DMS53 treated with DMSO at 0.1 percent for 48 hours (cell line): ENCODE measurements at regions not wholly inside any gene's neighbourhood (a gene's known extent, or its start where the extent isn't known, plus 50 kb on each side); places are given as distances from the start of the nearest gene placed in this dataset.
"Not testable (repeated sequence)": the region's sequence is repeated elsewhere in the genome, so short reads cannot be mapped to it uniquely, and the experiment has no call there.

Experiments
- DNase-seq: peaks from one replicate; lab custom pipeline; 2025; ENCODE audit not compliant: unreplicated experiment; lab: John Stamatoyannopoulos, UW

GRCh38 chr17:20681746-20682722 lies 102.5 kb downstream of the CDRT15L2 start:
- DNase-seq, result not testable (repeated sequence)

DNA sequence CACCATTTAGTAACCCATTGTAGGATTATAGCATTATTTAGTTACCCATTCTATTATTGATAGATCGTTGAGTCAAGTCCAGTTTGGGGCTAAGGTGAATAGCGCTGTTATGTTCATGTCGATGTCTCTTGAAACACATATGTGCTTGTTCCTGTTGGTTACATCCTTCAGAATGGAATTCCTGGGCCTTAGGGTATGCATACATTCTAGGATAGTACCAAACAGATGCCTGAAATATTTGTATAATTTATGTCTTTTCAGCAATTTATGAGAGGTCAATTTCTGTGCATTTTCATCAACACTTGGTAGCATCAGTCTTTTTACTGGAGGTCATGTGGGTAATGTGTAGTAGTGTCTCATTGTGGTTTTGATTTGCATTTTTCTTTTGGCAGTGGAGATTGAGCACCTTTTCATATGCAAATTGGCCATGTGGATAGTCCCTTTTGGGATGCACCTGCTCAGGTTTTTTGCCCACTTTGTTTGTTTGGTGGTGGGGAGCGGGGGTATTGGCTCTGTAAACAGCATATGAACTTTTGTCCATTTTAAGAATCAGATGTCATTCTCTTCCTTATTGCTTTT lies 104.2 kb downstream of the CDRT15L2 start:
- not testable (repeated sequence) for DNase-seq

GRCh38 chr17:20684975-20685374 lies 105.5 kb downstream of the CDRT15L2 start:
- not testable (repeated sequence) for DNase-seq

- DNase-seq, result not testable (repeated sequence)
Observed at GRCh38 chr17:20687584-20687983, 108.1 kb downstream of the CDRT15L2 start.

DNA sequence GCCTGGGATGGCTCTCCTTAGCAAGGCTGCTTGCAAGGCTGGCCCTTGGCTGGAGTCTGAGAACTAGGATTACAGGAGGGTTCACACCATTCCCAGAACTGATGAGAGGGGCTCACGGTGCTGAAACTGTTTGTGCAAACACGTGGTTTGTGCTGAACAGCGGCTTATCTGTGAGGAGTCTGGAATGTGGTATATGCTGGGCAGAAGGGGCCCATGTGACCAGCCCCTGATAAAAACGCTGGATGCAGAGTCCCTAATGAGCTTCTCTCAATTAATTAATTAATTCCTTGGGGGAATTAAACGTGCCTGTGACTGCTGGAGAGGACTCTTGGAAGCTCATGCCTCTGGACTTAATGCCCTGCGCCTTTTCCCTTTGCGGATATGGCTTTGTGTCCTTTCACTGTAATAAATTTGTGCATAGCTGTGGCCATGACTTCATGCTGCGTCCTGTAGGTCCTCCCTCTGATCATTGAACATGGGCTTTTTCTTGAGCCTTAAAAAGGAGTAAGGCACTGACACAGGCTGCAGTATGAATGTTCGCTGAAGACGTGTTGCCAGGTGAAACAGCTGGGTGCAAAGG lies 109.7 kb downstream of the CDRT15L2 start:
- DNase-seq, result not testable (repeated sequence)

GRCh38 chr17:20692706-20693105 lies 113.2 kb downstream of the CDRT15L2 start:
- not testable (repeated sequence) for DNase-seq

DNA sequence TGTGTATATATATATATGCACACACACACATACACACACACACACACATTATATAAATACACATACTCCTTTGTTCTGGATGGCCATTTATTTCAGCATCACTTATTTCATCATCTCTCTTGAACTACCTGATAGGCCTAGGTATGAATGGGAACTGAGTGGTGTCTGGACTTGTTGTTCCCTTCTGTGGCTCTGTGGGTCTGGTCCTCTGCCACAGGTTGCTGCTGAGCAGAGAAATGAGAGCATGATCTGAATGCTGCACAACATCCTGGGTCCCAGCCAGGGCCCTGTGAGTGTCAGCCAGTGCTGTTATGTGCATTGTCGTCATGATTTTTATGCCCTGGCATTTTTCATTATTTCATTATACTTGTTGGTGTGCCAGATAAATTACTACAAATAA lies 116.3 kb downstream of the CDRT15L2 start:
- DNase-seq, result not testable (repeated sequence)

- DNase-seq, result peak; percentile 20
Observed at GRCh38 chr17:20698463-20699206, 119.1 kb downstream of the CDRT15L2 start.

DNA sequence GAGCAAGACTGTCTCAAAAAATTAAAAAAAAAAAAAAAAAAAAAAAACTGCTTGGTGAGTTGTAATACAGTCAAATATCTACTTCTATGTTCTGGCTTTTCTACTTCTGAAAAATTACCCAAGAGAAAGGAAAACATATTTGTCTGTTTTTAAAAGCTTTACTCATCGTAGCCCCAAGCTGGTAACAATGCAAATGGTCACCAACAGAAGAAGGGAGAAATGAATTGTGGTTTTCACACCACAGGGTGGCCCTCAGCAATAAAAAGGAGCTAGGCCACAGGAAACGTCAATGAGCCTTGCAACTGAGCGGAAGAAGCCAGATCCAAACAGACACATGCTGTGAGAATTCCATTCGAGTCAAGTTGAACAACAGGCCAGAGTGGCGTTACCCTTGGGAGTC lies 121.0 kb downstream of the CDRT15L2 start:
- DNase-seq, result not testable (repeated sequence)

DNA sequence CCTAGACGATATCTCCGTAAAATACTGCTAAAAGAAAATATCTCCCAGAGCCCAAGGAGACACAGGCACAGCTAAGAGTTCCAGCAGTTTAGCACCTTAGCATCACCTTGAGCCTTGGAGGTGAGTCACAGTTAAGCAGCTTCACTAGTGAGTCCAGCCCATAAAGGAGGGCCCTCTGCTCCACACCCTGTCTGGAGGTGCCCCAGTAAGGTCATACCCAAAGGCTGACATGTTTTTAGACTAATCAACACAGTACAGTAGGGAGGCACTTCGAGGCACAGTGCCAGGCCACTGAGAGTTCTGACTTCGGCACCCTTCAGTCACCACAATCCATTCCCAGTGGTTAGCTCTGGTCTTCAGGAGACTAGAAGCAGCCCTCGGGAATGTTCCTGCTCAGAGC lies 121.8 kb downstream of the CDRT15L2 start:
- not testable (repeated sequence) for DNase-seq

DNA sequence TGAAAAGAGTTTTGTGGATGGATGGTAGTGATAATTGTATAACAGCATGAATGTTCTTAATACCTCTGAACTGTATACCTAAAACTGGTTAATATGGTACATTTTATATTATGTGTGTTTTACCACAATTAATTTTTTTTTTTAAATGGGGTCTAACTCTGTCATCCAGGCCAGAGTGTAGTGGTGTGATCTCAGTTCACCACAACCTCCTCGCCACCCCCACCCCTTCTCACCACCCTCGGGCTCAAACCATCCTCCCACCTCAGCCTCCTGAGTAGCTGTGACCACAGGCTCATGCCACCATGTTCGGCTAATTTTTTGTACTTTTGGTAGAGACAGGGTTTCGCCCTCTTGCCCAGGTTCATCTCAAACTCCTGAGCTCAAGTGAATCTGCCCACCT lies 123.2 kb downstream of the CDRT15L2 start:
- DNase-seq, result no peak

DNA sequence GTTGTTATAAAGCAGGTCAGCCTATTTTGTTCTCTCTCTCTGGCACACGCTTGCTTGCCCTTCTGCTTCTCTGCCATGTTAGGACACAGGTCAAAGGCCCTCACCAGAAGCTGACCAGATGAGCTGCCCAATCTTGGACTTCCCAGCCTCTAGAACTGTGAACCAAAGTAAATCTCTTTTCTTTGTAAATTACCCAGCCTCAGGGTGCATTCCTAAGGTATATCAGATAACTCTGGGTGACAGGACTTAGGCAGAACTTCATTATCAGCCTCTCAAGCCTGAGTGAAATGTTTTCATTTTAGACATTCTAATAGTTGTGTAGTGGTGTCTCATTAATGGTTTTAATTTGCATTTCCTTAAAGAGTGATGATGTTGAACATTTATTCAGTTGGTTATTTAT lies 124.3 kb downstream of the CDRT15L2 start:
- DNase-seq, result no peak

- not testable (repeated sequence) for DNase-seq
Observed at GRCh38 chr17:20705186-20705585, 125.7 kb downstream of the CDRT15L2 start.

GRCh38 chr17:20706751-20707373 lies 127.3 kb downstream of the CDRT15L2 start:
- DNase-seq, result no peak

GRCh38 chr17:20708821-20709220 lies 129.3 kb downstream of the CDRT15L2 start:
- not testable (repeated sequence) for DNase-seq

DNA sequence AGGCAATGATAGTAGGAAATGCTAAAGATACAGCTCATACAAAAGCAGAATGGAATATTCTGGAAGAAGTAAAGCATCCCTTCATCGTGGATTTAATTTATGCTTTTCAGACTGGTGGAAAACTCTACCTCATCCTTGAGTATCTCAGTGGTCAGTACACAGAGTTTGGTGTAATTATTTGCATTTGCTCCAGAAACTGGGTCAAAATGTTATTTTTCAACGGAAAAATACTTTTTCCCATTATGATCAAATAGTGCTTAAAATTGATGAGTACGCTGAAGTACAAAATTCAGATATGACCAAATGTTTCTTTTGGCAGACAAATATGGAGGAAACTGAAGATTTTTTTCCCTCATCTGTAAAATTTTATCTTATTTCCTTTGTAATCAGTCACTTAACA lies 137.0 kb downstream of the CDRT15L2 start:
- not testable (repeated sequence) for DNase-seq

DNA sequence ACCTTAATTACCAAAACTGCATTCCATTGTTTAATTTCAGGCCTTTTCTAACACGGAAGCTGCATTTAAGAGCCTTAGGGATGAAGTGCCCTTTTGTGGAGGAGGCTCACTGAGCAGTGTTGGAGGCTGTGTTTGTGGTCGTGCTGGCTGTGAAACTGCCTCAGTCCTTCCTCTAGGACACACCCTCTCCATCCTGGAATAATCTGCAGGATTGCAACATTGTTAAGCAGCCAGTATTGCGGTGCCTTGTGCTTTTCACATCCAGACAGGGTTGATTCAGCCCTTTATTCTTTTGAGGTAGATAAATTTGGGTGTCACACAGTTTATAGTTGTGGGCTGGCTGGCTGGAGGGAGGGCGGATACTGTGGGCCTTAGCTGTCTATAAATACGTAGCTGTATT lies 141.6 kb downstream of the CDRT15L2 start:
- DNase-seq, result no peak

GRCh38 chr17:20724391-20724790 lies 144.9 kb downstream of the CDRT15L2 start:
- DNase-seq, result not testable (repeated sequence)

GRCh38 chr17:20727201-20727600 lies 147.7 kb downstream of the CDRT15L2 start:
- DNase-seq, result not testable (repeated sequence)

- DNase-seq, result no peak
Observed at GRCh38 chr17:20728181-20728580, 148.7 kb downstream of the CDRT15L2 start.

GRCh38 chr17:20731131-20731530 lies 151.6 kb downstream of the CDRT15L2 start:
- not testable (repeated sequence) for DNase-seq
